ENCODE measurements at regions not wholly inside any gene's neighbourhood (a gene's known extent, or its start where the extent isn't known, plus 50 kb on each side); places are given as distances from the start of the nearest gene placed in this dataset.

DNA sequence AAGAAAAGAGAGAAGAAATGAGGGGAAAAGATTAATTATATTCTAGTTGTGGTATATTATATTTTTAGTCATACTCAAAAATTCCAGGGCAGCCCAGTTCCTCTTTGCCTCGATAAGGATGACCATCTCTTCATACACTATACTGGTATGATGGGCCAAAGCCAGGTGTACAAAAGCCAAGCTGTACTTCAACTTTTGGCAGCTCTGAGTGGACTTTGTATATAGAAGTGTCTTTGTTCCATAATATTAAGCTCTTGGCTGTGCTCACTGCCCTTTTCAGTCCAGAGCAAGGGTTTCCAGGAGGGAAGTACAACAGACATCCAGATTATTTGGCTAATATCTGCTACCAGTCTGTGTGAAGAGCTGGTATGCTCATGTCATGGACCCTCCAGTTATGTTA lies 934.3 kb upstream of the CDH10 start (continued):
- TF ChIP-seq, protein P1, sequence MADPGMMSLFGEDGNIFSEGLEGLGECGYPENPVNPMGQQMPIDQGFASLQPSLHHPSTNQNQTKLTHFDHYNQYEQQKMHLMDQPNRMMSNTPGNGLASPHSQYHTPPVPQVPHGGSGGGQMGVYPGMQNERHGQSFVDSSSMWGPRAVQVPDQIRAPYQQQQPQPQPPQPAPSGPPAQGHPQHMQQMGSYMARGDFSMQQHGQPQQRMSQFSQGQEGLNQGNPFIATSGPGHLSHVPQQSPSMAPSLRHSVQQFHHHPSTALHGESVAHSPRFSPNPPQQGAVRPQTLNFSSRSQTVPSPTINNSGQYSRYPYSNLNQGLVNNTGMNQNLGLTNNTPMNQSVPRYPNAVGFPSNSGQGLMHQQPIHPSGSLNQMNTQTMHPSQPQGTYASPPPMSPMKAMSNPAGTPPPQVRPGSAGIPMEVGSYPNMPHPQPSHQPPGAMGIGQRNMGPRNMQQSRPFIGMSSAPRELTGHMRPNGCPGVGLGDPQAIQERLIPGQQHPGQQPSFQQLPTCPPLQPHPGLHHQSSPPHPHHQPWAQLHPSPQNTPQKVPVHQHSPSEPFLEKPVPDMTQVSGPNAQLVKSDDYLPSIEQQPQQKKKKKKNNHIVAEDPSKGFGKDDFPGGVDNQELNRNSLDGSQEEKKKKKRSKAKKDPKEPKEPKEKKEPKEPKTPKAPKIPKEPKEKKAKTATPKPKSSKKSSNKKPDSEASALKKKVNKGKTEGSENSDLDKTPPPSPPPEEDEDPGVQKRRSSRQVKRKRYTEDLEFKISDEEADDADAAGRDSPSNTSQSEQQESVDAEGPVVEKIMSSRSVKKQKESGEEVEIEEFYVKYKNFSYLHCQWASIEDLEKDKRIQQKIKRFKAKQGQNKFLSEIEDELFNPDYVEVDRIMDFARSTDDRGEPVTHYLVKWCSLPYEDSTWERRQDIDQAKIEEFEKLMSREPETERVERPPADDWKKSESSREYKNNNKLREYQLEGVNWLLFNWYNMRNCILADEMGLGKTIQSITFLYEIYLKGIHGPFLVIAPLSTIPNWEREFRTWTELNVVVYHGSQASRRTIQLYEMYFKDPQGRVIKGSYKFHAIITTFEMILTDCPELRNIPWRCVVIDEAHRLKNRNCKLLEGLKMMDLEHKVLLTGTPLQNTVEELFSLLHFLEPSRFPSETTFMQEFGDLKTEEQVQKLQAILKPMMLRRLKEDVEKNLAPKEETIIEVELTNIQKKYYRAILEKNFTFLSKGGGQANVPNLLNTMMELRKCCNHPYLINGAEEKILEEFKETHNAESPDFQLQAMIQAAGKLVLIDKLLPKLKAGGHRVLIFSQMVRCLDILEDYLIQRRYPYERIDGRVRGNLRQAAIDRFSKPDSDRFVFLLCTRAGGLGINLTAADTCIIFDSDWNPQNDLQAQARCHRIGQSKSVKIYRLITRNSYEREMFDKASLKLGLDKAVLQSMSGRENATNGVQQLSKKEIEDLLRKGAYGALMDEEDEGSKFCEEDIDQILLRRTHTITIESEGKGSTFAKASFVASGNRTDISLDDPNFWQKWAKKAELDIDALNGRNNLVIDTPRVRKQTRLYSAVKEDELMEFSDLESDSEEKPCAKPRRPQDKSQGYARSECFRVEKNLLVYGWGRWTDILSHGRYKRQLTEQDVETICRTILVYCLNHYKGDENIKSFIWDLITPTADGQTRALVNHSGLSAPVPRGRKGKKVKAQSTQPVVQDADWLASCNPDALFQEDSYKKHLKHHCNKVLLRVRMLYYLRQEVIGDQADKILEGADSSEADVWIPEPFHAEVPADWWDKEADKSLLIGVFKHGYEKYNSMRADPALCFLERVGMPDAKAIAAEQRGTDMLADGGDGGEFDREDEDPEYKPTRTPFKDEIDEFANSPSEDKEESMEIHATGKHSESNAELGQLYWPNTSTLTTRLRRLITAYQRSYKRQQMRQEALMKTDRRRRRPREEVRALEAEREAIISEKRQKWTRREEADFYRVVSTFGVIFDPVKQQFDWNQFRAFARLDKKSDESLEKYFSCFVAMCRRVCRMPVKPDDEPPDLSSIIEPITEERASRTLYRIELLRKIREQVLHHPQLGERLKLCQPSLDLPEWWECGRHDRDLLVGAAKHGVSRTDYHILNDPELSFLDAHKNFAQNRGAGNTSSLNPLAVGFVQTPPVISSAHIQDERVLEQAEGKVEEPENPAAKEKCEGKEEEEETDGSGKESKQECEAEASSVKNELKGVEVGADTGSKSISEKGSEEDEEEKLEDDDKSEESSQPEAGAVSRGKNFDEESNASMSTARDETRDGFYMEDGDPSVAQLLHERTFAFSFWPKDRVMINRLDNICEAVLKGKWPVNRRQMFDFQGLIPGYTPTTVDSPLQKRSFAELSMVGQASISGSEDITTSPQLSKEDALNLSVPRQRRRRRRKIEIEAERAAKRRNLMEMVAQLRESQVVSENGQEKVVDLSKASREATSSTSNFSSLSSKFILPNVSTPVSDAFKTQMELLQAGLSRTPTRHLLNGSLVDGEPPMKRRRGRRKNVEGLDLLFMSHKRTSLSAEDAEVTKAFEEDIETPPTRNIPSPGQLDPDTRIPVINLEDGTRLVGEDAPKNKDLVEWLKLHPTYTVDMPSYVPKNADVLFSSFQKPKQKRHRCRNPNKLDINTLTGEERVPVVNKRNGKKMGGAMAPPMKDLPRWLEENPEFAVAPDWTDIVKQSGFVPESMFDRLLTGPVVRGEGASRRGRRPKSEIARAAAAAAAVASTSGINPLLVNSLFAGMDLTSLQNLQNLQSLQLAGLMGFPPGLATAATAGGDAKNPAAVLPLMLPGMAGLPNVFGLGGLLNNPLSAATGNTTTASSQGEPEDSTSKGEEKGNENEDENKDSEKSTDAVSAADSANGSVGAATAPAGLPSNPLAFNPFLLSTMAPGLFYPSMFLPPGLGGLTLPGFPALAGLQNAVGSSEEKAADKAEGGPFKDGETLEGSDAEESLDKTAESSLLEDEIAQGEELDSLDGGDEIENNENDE (IDR thresholded peaks at IDR 0.05; ENCODE audit: insufficient replicate concordance, low read length), result no peak
- TF ChIP-seq FOSL1 (IDR thresholded peaks at IDR 0.05; ENCODE audit: insufficient read depth, low read depth, low read length), result no peak
- no peak for TF ChIP-seq SP4 (IDR thresholded peaks at IDR 0.05; ENCODE audit: low read length)
- TF ChIP-seq GABPA (IDR thresholded peaks at IDR 0.05; ENCODE audit: borderline replicate concordance, insufficient read depth, low read length), result no peak
- TF ChIP-seq NANOG (IDR thresholded peaks at IDR 0.05; ENCODE audit: insufficient read depth, low read depth, low read length, poor library complexity, severe bottlenecking), result no peak
- TF ChIP-seq, protein P2, sequence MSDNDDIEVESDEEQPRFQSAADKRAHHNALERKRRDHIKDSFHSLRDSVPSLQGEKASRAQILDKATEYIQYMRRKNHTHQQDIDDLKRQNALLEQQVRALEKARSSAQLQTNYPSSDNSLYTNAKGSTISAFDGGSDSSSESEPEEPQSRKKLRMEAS (IDR thresholded peaks at IDR 0.05), result no peak
- TF ChIP-seq, protein P3, sequence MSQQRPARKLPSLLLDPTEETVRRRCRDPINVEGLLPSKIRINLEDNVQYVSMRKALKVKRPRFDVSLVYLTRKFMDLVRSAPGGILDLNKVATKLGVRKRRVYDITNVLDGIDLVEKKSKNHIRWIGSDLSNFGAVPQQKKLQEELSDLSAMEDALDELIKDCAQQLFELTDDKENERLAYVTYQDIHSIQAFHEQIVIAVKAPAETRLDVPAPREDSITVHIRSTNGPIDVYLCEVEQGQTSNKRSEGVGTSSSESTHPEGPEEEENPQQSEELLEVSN (IDR thresholded peaks at IDR 0.05), result no peak
- TF ChIP-seq HDAC2 (IDR thresholded peaks at IDR 0.05; ENCODE audit: borderline replicate concordance in 1 of 2, low read depth in 2 of 2, low read length in 2 of 2), result no peak
- TF ChIP-seq RBBP5 (IDR thresholded peaks at IDR 0.05; ENCODE audit: borderline replicate concordance, low read depth, low read length), result no peak
- TF ChIP-seq PHF8 (conservative IDR thresholded peaks at IDR 0.05; ENCODE audit: low read depth, low read length), result no peak

Data from H1 (cell line).